ENCODE measurements at regions not wholly inside any gene's neighbourhood (a gene's known extent, or its start where the extent isn't known, plus 50 kb on each side); places are given as distances from the start of the nearest gene placed in this dataset.

GRCh38 chr20:54321352-54322087 is 113.6 kb downstream of the PFDN4 start:
- peaks cover 1% of the 10 kb centered on the region; the same call in 1 of the 2 replicates for H3K27me3 ChIP-seq (replicated peaks; ENCODE audit: control insufficient read depth, insufficient read depth, low read length)

DNA sequence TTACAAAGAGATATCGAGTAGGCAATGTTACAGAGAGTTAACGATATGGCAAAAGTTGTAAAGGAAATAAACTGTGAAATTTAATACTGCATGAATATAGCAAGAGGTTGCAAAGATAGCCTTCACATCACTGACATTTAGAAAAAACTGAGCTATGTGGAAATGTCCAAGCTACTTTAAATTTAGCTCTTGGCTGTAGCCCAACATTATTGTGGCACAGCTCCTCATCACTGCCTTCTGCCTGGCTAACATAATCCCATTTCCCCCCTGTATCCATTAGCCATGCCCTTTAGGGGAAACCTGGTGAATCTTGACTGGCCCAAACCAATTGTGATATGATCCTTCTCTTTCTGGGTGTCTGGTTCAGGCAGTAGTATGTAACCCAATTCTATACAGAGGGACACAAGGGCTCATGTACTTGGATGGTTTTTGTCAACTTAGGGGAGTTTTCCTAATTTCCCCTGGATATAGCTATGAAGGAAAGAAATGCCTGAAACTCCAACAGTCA is 115.4 kb downstream of the PFDN4 start:
- intact Hi-C loops (cut with micrococcal nuclease; ENCODE audit: unreplicated experiment), result no loop called here
- Histone ChIP-seq H3K4me3 (ENCODE audit: low read depth, low read length) (no peak overlapping the region), H3K36me3 (ENCODE audit: control insufficient read depth, insufficient read depth, low read length) (no peaks in the 10 kb centered on the region), H3K4me1 (no peaks in the 10 kb centered on the region), H3K9me3 (no peaks in the 10 kb centered on the region), H3K27me3 (replicated peaks; ENCODE audit: control insufficient read depth, insufficient read depth, low read length) (peaks cover 1% of the 10 kb centered on the region; the same call in 1 of the 2 replicates)
- ChIA-PET CTCF (no interaction called here), POLR2A (no interaction called here)
- no TSS peak for BruUV-seq (replicated peaks)
- Mint-ChIP-seq H3K36me3 (ENCODE audit: insufficient read depth, unreplicated experiment) (no peaks in the 10 kb centered on the region), H3K27ac (ENCODE audit: unreplicated experiment) (no peak overlapping the region), H3K4me3 (ENCODE audit: unreplicated experiment) (no peak overlapping the region), H3K9me3 (ENCODE audit: unreplicated experiment) (no peaks in the 10 kb centered on the region), H3K27me3 (ENCODE audit: insufficient read depth, unreplicated experiment) (peaks cover 15% of the 10 kb centered on the region), H3K4me1 (ENCODE audit: low read depth, unreplicated experiment) (no peaks in the 10 kb centered on the region)
- no peak for DNase-seq
- TF ChIP-seq CTCF (IDR thresholded peaks at IDR 0.05; ENCODE audit: insufficient read depth in 1 of 2, low read depth in 1 of 2, low read length in 1 of 2, severe bottlenecking in 1 of 2, unreplicated experiment in 1 of 2), result no peak

More at GRCh38 chr20:54321352-54322087, 113.6 kb downstream of the PFDN4 start:
- no peak overlapping the region for H3K4me3 Mint-ChIP-seq (ENCODE audit: unreplicated experiment)
- DNase-seq, result no peak
- H3K36me3 Mint-ChIP-seq (ENCODE audit: insufficient read depth, unreplicated experiment), result no peaks in the 10 kb centered on the region
- H3K27me3 Mint-ChIP-seq (ENCODE audit: insufficient read depth, unreplicated experiment), result peaks cover 18% of the 10 kb centered on the region
- no TSS peak for BruUV-seq (replicated peaks)
- POLR2A ChIA-PET, result no interaction called here
- no peak overlapping the region for H3K27ac Mint-ChIP-seq (ENCODE audit: unreplicated experiment)
- Histone ChIP-seq H3K4me3 (ENCODE audit: low read depth, low read length) (no peak overlapping the region), H3K9me3 (no peaks in the 10 kb centered on the region), H3K36me3 (ENCODE audit: control insufficient read depth, insufficient read depth, low read length) (no peaks in the 10 kb centered on the region), H3K4me1 (no peaks in the 10 kb centered on the region)
- TF ChIP-seq CTCF (IDR thresholded peaks at IDR 0.05; ENCODE audit: insufficient read depth in 1 of 2, low read depth in 1 of 2, low read length in 1 of 2, severe bottlenecking in 1 of 2, unreplicated experiment in 1 of 2), result no peak
- no peaks in the 10 kb centered on the region for H3K4me1 Mint-ChIP-seq (ENCODE audit: low read depth, unreplicated experiment)
- no peaks in the 10 kb centered on the region for H3K9me3 Mint-ChIP-seq (ENCODE audit: unreplicated experiment)
- intact Hi-C loops (cut with micrococcal nuclease; ENCODE audit: unreplicated experiment), result no loop called here
- CTCF ChIA-PET, result interaction anchor here (0.6 kb wide), 1 partner anchor 136 kb away, joined by 3 read pairs; no protein-coding TSS in a partner anchor

GRCh38 chr20:54324041-54324440 is 116.2 kb downstream of the PFDN4 start:
- POLR2A ChIA-PET, result no interaction called here
- H3K4me3 Mint-ChIP-seq (ENCODE audit: unreplicated experiment), result no peak overlapping the region
- no peaks in the 10 kb centered on the region for H3K9me3 Mint-ChIP-seq (ENCODE audit: unreplicated experiment)
- BruUV-seq (replicated peaks), result no TSS peak
- no peak for DNase-seq
- Histone ChIP-seq H3K27me3 (replicated peaks; ENCODE audit: control insufficient read depth, insufficient read depth, low read length) (peaks cover 1% of the 10 kb centered on the region; the same call in 1 of the 2 replicates), H3K4me1 (no peaks in the 10 kb centered on the region), H3K9me3 (no peaks in the 10 kb centered on the region), H3K4me3 (ENCODE audit: low read depth, low read length) (no peak overlapping the region), H3K36me3 (ENCODE audit: control insufficient read depth, insufficient read depth, low read length) (no peaks in the 10 kb centered on the region)
- intact Hi-C loops (cut with micrococcal nuclease; ENCODE audit: unreplicated experiment), result no loop called here
- TF ChIP-seq CTCF (IDR thresholded peaks at IDR 0.05; ENCODE audit: insufficient read depth in 1 of 2, low read depth in 1 of 2, low read length in 1 of 2, severe bottlenecking in 1 of 2, unreplicated experiment in 1 of 2), result no peak
- H3K36me3 Mint-ChIP-seq (ENCODE audit: insufficient read depth, unreplicated experiment), result no peaks in the 10 kb centered on the region
- no peak overlapping the region for H3K27ac Mint-ChIP-seq (ENCODE audit: unreplicated experiment)
- no peaks in the 10 kb centered on the region for H3K4me1 Mint-ChIP-seq (ENCODE audit: low read depth, unreplicated experiment)
- H3K27me3 Mint-ChIP-seq (ENCODE audit: insufficient read depth, unreplicated experiment), result peaks cover 15% of the 10 kb centered on the region
- CTCF ChIA-PET, result no interaction called here

Data from Caco-2 (cell line).